HG03064 (cell line): ENCODE measurements at regions not wholly inside any gene's neighbourhood (a gene's known extent, or its start where the extent isn't known, plus 50 kb on each side); places are given as distances from the start of the nearest gene placed in this dataset.
"Not testable (repeated sequence)": the region's sequence is repeated elsewhere in the genome, so short reads cannot be mapped to it uniquely, and the experiment has no call there.

ENCODE experiments used
- ATAC-seq: cut with Tn5 transposase; IDR thresholded peaks from one replicate; pipeline ENCODE4 v1.9.1; 2021; ENCODE audit warnings: low read depth; ENCODE audit not compliant: unreplicated experiment

DNA sequence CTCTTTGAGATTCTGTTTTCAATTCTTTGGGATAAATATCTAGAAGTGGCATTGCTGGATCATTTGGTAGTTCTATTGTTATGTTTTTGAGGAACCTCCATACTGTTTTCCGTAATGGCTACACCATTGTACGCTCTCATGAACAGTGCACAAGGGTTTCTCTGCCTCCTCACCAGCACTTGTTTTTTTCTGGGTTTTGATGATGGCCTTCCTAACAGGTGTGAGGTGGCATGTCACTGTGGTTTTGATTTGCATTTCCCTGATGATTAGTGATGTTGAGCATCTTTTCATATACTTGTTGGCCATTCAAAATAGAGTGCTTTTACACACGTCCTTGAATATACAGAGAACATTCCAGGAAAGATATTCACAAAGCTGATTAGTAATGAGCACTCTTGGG lies 86.8 kb upstream of the ADORA2B start:
- not testable (repeated sequence) for ATAC-seq

DNA sequence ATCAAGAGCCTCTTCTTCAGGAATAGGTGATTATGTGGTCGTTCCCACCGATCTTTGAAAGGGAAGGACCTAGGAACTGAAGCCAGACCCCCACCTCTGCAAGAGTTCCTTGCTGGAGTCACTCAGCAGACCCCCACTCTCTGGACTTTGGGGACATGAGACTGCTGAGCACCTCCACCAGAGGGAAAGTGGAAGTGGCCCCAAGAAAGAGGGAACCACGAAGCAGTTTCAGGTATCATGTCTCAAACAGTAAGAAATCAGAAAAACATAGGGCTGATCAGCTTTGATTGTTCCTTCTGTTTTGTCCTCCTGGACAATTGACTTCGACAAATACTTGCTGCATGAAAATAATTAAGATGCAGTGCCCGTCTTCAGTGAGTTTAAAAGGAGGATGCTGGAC lies 84.2 kb upstream of the ADORA2B start:
- ATAC-seq = not testable (repeated sequence)

GRCh38 chr17:15864061-15864460 lies 80.9 kb upstream of the ADORA2B start:
- not testable (repeated sequence) for ATAC-seq

- not testable (repeated sequence) for ATAC-seq
Measured at GRCh38 chr17:15864472-15864871, 80.5 kb upstream of the ADORA2B start.

GRCh38 chr17:15866015-15866414 lies 78.9 kb upstream of the ADORA2B start:
- not testable (repeated sequence) for ATAC-seq

GRCh38 chr17:15867331-15867730 lies 77.6 kb upstream of the ADORA2B start:
- not testable (repeated sequence) for ATAC-seq

DNA sequence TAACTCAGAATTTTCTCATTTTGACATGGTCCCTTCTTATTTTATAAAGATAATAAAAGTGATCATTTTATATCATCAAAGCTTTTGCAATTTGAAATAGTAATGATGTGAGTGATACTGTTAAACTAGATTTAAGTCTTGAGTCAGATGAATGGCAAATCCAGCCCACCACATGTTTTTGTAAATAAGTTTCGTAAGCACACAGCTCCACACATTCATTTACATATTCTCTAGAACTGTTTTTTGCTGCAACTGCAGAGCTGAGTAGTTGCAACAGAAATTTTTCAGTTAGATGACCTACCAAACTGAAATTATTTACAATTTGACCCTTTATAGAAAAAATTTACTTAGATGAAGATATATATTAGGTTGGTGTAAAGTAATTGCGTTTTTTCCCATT lies 75.1 kb upstream of the ADORA2B start:
- ATAC-seq = not testable (repeated sequence)

DNA sequence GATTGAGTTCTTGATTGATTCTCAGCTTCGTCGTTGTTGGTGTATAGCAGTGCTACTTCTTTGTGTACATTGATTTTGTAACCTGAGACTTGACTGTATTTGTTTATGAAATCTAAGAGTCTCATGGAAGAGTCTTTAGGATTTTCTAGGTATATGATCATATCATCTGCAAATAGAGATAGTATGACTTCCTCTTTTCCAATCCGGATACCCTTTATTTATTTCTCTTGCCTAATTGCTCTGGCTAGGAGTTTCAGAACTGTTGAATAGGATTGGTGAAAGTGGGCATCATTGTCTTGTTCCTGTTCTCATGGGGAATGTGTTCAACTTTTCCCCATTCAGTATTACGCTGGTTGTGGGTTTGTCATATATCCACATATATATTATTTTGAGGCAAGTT lies 72.3 kb upstream of the ADORA2B start:
- ATAC-seq = not testable (repeated sequence)

DNA sequence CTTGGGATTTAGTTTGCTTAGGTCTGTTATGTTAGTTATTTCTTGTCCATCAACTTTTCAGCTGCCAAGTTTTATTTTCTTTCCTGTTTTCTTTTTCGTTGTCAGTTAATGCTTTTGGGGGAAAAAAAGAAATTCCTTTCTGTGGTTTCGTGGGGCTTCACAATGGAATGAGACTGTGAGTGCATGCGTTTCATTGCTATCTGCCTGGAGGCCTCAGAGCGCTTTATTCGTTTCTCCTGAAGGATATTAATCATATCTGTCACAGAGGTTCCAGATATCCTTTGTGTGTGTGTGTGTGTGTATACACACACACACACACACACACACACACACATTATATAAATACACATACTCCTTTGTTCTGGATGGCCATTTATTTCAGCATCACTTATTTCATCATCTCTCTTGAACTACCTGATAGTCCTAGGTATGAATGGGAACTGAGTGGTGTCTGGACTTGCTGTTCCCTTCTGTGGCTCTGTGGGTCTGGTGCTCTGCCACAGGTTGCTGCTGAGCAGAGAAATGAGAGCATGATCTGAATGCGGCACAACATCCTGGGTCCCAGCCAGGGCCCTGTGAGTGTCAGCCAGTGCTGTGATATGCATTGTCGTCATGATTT lies 66.9 kb upstream of the ADORA2B start:
- not testable (repeated sequence) for ATAC-seq

DNA sequence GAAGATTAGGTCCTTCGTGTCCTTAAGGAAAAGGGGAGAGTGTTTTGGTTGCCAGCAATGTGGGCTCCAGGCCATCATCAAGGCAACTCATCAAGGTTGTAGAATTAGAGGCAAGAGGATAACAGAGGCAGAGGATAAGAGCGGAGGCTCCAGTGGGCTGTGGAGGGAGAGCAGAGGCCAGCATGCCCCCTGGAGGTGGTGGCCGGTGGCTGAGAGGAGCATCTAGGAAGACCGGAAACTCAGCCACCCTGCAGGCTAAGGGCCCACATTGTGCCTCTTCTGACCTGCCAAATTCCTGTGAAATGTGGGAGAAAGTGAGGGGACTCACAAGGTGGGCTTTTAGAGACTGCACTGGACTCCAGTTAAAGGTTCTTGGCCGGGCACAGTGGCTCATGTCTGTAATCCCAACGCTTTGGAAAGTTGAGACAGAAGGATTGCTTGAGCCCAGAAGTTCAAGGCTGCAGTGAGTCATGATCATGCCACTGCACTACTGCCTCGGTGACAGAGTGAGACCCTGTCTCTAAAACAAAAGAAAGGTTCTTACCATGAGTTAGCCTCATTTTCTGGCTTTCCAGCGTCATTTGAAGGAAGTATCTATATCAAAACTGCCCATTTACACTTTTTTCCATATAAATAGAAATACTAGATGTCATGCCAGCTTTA lies 62.7 kb upstream of the ADORA2B start:
- no peak for ATAC-seq

DNA sequence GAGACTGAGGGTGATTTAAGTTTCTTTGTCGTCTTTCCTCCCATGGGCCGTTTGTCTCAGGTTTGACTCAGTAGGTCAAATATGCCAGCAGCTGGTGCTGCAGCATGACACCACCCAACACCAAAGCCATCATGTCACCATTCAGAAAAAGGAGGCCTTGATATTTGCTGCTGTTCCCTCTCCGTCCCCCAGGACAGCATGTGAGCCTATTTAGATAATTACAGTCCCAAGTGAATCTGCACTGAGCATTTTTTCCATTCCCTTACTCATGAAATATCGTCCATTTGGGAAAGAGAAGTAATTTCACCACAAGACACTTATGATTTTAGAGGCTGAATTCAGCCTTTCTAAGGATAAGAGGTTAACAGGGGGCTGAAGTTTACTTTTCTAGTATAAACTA lies 62.2 kb upstream of the ADORA2B start:
- no peak for ATAC-seq

DNA sequence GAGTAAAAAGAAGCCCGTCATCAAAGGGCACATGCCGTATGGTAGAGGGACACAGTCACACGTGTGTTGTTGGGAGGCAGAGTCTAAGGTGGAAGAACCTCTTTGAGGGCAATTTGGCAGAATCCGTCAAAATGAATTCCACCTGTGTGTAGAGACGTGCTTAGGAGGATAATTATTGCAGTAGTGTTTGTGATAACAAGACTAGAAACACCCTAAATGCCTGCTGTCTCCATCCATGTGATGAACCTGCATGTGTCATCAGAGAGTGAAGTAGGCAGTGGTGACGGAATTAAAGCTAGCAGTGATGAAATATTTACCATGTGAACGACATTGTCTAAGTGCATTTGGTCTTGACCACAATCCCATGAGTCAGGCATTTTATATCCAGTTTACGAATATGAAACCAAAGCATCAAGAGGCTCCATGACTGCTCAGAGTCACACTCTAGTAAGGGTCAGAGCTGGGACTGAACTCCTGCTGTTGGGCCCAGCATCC lies 61.3 kb upstream of the ADORA2B start:
- no peak for ATAC-seq

DNA sequence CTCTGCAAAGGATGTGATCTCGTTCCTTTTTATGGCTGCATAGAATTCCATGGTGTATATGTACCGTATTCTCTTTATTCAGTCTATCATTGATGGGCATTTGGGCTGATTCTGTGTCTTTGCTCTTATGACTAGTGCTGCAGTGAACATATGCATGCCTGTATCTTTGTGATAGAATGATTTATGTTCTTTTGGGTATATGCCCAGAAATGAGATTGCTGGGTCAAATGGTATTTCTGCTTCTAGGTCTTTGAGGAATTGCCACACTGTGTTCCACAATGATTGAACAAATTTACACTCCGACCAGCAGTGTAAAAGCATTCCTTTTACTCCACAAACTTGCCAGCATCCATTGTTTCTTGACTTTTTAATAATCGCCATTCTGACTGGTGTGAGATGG lies 60.2 kb upstream of the ADORA2B start:
- no peak for ATAC-seq

- no peak for ATAC-seq
Measured at GRCh38 chr17:15885770-15886169, 59.2 kb upstream of the ADORA2B start.

GRCh38 chr17:15886221-15886620 lies 58.7 kb upstream of the ADORA2B start:
- no peak for ATAC-seq

GRCh38 chr17:15886804-15887203 lies 58.1 kb upstream of the ADORA2B start:
- no peak for ATAC-seq

- ATAC-seq = no peak
Measured at GRCh38 chr17:15888436-15888835, 56.5 kb upstream of the ADORA2B start.

- no peak for ATAC-seq
Measured at GRCh38 chr17:15890279-15890892, 54.5 kb upstream of the ADORA2B start.

- ATAC-seq = no peak
Measured at GRCh38 chr17:15891318-15891717, 53.6 kb upstream of the ADORA2B start.

- ATAC-seq = no peak
Measured at GRCh38 chr17:15892244-15892643, 52.7 kb upstream of the ADORA2B start.

GRCh38 chr17:15892731-15893657 lies 51.9 kb upstream of the ADORA2B start:
- ATAC-seq = no peak
